ENCODE measurements at regions not wholly inside any gene's neighbourhood (a gene's known extent, or its start where the extent isn't known, plus 50 kb on each side); places are given as distances from the start of the nearest gene placed in this dataset.

DNA sequence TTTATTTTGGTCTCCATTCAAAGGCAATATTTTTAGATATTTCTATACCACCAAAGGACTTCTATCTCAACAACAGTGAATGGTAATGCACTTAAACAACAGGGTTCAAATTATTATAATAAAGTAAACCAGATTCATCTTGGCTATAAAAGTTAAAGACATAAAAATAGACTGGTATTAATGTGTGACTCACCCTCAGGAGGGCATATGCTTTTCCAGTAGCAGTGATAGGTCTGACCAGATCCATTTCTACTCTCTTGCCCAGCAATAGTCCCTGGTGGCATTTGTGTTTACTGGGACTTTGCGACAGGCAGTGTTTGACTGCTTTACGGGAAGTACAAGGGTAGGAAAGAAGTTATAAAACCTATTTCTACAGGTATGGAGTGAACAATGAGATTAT is 353.2 kb upstream of the ATP2B1 start:
- TF ChIP-seq, protein P1, sequence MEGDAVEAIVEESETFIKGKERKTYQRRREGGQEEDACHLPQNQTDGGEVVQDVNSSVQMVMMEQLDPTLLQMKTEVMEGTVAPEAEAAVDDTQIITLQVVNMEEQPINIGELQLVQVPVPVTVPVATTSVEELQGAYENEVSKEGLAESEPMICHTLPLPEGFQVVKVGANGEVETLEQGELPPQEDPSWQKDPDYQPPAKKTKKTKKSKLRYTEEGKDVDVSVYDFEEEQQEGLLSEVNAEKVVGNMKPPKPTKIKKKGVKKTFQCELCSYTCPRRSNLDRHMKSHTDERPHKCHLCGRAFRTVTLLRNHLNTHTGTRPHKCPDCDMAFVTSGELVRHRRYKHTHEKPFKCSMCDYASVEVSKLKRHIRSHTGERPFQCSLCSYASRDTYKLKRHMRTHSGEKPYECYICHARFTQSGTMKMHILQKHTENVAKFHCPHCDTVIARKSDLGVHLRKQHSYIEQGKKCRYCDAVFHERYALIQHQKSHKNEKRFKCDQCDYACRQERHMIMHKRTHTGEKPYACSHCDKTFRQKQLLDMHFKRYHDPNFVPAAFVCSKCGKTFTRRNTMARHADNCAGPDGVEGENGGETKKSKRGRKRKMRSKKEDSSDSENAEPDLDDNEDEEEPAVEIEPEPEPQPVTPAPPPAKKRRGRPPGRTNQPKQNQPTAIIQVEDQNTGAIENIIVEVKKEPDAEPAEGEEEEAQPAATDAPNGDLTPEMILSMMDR (conservative IDR thresholded peaks at IDR 0.05 in 1 of 2, IDR thresholded peaks at IDR 0.05 in 1 of 2; ENCODE audit: extremely low read depth in 1 of 2, insufficient read depth in 1 of 2, low read depth in 1 of 2, low read length in 2 of 2) = no peak
- TF ChIP-seq EZH2 (IDR thresholded peaks at IDR 0.05; ENCODE audit: borderline replicate concordance, low read length) = no peak
